ENCODE measurements at regions not wholly inside any gene's neighbourhood (a gene's known extent, or its start where the extent isn't known, plus 50 kb on each side); places are given as distances from the start of the nearest gene placed in this dataset.

DNA sequence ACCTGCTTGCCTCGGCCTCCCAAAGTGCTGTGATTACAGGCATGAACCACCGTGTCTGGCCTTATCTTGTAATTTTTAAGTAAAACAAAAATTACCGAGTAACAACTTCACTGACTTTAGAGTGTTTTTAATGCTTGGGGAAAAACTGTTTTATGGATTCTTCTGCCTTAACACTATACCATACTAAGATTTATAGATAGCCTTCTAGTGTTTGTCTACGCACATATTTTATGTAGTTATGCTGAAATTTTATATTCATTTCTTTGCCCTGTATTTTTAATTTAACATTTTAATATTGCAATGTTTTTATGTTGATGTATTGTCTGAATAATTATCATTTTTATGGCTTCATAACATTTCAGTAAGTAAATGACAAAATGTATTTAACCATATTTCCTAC lies 96.4 kb upstream of the FTMT start:
- FAIRE-seq, result peak; percentile 44

DNA sequence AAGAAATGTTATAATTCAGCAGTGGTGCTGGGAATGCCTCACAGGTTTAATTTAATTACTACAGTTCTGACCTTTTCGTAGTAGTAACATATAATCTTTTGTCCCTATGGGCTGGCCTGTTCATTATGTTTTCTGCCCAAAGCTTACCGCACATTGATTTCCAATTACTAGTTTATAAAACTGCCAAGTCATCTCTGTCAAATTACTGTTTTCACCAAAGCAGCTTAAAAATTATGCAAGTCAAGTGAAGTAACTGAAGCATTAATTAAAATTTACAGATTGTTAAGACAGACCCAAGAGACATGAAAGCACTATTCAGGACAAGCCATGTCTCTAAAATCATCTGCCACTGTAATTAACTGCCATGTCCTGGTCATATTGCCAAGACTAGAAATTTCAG lies 93.9 kb upstream of the FTMT start:
- no peak for FAIRE-seq

DNA sequence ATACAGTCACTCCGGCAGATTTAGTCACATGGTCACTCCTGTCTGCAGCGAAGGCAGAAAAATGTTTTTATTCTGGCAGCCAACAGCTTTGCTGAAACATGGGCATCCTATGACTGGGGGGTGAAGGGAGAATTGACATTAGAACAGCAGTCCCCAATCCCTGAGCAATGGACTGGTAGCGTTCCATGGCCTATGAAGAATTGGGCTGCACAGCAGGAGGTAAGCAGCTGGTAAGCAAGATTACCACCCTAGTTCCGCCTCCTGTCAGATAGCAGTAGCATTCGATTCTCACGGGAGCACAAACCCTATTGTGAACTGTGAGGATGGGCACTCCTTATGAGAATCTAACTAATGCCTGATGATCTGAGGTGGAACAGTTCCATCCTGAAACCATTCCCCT lies 93.1 kb upstream of the FTMT start:
- FAIRE-seq, result no peak

DNA sequence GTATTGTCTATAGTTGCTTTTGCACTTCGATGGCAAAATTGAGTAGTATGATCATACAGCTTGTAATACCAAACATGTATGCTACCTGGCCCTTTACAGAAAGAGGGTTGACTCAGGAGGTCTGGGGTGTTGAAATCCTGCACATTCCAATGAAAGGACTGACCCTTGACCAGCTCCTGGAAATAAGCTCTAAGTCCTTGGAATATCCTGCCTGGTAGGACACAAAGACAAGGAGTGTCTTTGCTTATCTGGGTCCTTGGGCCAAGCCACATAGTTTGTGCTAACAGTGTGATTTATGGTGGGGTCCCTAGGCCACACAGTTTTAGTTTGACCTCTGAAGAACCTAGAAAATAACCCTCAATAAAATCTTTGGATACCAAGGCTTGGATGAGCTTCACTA lies 89.3 kb upstream of the FTMT start:
- FAIRE-seq, result no peak

DNA sequence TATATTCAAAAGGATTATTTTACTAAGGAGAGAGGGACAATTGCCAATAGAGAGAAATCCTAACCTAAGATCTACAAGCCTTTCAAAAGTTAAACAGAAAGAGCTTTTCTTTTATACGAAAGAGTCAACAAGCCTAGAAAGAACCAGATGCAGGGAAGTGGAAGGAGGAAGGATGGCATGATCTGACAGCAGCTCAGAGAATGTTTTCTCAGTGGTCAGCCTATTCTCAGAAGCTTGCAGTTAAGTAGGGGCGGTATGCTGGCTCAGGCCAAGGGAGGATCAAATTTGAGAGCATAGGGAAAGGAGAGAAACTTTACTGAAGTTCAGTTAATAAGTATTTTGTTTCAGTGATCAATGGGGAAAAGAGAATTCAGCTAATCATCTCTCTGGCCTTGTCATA lies 88.0 kb upstream of the FTMT start:
- FAIRE-seq, result no peak

DNA sequence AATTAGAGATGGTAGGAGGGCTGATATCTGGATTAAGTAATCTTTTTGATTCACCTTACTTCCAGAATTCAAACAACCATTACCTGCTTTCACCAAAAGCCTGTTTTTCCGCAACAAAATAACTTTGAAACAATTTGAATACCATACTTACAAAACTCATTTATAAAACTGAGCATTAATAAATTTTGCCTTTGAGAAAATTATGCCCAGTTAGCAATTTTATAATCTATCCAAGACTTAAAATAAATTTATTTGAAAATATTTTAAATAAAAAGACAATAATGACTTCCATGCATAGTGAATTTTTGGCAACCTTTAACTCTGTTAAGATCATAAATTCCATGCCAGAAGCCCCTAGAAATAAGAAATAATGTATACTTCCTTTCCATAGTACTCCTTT lies 71.3 kb upstream of the FTMT start:
- FAIRE-seq, result no peak

DNA sequence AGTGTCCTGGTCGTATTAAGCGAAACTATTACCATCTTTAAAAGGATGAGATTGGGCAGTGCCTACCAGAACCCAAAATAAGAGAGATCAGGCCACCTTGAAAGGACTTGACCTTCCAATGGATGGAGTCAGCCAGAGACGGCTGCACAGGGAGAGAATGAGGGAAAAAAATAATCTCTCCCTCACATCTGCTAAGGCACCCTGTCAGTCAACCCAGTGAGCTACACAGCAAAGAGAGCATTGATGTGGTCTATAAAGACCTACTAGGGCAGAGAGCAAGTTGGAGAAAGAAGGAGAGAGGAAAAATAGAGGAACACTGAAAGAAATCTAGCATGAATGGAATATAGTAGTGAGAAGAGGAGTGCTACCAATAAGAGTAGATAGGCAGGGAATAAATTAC lies 68.0 kb upstream of the FTMT start:
- FAIRE-seq, result no peak

DNA sequence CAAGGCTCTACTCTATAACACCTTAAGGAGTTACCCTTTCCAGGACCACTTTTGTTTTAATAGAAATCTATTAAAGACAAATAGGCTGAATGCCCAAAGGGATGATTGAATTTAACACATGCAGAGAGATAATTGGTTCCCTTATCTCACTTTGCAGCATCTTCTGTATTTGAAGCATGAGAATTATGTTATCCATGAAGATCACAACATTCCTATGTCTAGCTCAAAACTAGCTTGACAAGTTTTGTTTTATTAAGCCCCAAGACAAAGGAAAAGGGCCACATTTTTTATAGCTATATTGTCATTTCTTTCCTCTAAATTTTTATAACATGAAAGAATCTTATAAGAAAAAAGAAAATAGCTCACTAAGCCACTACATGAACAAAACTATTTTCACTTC lies 57.9 kb upstream of the FTMT start:
- no peak for FAIRE-seq

DNA sequence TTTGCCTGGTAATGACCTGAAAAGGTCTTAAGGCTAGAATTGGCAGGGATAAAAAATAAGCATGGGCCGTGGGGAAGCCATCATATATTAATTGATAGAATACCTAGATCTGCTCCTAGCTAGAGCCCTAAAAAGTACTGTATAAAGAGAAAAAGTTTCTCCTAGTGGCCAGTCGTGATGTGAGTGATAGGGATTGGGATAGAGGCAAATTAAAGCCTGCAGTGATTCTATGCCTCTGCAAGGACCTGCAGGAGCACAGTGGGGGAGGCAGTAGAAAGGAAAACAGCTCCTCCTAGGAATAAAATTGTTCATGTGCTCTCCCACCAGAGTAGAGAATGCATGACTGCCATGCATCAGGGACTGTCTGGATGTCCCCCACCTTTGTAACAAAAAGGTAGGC lies 56.2 kb upstream of the FTMT start:
- FAIRE-seq, result no peak

DNA sequence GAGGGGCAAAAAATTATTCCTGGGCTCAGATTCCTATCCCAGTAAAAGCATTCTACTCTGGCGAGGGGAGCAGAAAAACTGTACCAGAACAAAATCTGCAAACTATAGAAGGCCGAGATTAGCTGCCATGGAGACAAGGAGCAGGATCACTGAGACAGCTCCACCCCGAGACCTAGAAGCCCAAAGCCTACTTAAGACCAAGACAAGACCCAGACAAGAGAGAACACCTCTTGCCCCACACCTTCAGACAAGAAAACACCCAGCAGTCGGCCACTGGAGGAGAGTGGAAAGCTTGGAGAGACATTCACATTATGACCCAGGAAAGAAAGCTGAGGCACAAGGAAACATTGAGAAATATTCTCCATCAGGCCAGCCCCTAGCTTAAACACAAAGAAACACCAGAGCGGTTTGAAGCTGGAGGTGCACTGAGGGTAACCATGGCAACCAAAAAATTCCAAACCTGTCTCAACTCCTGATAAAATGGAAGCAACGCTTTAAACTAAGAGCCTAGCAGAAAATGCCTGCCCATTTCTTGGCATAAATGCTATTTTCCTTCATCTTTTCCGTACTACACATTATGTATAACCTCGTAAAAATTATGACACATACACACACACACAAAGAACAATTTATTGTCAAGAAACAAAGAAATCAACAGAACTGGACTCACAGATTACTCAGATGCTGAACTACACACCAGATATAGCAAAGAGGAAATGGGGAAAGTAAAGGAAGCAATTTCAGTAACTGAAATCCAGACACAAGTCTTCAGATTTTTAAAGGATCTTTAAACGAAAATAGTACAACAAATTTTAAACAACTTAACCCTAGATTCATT lies 53.8 kb upstream of the FTMT start:
- FAIRE-seq, result no peak
